NCI-H69 (cell line): ENCODE measurements at regions not wholly inside any gene's neighbourhood (a gene's known extent, or its start where the extent isn't known, plus 50 kb on each side); places are given as distances from the start of the nearest gene placed in this dataset.
A peak's percentile ranks its signal among the peaks of the same experiment; 100 is the strongest.
"Not testable (repeated sequence)": the region's sequence is repeated elsewhere in the genome, so short reads cannot be mapped to it uniquely, and the experiment has no call there.

Experiments
- DNase-seq: peaks from one replicate; lab custom pipeline; 2025; lab: John Stamatoyannopoulos, UW

DNA sequence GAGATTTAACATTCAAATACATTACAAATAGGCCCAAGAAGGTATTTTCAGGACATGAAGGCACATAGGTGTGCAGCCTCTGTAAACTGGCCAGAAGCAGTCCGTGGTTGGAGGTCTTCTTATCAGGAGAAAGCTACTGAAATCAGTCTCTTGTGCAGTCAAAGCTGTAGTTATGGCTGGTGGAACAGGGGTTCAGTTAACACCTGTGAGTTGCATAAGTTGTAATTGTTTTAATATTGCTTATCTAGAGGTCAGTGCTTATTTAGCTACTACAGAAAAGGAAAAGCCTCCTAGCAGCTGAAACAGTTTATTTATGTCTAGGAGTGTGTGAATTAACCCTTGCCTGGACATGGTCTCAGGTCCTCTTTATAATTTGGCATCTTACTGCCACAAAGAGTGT is 377.6 kb upstream of the MDGA2 start:
- no peak for DNase-seq

DNA sequence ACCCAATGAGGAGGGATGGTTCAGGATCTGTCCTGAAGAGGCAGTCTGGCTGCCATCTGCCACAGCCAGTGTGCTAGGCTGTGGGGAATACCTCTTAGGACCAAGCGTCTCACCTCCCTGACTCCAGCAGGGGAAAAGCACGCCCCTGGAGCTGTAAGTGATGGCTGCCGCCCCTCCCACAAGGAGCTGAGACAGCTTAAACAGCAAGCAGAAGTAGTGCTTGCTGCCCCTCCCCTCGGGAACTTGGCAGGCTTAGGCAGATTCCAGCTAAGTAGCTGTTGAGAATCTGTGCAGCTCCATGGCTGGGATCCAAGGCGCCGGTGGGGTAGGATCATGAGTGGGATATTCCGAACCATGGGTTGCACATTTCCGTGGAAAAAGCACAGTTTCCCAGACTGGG is 360.4 kb upstream of the MDGA2 start:
- peak; percentile 64 for DNase-seq

DNA sequence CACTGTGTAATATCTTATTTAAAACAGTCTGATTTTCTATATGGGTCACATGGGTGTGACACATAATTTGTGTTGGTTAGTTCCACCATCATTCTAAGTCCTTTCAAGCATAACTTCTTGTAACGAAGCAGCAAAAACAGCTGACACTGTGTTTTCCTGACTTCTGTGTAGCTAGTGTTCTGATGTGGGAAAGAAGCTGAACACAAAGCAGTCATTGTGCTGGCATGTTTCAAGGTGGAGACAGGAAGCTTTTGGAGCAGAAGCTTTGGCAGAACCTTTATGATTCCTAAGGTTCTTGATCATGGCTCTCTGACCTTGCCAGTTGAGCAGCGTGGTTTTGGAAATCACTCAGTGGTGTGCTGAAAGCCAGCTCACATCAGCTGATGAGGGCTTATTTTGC is 351.7 kb upstream of the MDGA2 start:
- no peak for DNase-seq

DNA sequence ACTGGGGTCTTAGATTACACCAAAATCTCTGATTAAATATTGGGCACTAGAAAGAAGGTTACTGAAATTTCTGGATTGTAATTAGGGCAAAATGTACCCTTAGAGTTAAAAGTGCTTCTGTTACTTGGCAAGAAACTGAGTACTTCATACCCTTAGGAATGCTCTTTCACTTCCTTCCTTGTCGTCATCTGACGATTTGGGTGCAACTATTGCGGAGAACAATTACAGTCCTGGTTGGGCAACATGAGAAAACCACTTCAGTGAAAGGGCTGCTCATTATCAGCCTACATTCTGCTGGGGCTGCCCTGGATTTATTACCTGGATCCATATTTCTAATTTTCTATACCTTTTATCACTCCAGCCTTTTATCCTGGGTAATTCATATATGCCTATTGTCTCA is 348.5 kb upstream of the MDGA2 start:
- DNase-seq = no peak

DNA sequence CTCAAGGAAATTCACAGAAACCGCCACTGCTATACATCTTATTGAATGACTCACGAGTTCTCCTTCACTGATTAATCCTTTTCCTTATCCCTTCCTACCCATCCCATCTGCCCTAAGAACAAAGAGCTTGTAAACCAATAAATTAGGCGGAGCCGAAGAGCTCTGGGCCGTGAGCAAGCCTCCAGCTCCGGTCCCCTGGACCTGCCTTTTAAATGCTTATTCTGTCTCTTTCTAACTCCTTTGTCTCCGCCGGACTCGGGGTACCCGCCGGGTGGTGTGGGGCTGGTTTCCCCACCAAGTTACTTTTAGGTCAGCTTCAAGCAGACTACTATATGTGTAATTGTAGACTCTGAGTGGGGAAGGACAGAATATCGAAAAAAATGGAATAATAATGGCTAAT is 336.1 kb upstream of the MDGA2 start:
- DNase-seq = not testable (repeated sequence)

DNA sequence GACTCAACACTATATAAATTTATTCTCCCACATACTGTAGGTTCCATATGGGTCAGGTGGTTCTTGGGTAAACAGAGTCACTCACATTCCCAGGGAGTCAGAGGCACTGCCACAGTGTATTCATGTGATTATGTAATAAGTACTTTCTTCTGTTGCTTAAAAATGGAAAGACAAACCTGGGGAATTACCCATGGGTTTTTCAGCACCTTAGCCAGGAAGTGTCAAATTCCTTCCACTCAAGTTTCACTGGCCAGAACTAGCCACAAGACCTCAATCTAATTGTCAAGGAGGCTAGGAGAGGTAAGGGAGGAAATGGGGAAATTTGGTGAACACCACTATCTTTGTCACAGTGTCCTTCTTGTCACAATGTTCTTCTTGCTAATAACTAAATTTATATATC is 333.2 kb upstream of the MDGA2 start:
- DNase-seq = peak; percentile 27

DNA sequence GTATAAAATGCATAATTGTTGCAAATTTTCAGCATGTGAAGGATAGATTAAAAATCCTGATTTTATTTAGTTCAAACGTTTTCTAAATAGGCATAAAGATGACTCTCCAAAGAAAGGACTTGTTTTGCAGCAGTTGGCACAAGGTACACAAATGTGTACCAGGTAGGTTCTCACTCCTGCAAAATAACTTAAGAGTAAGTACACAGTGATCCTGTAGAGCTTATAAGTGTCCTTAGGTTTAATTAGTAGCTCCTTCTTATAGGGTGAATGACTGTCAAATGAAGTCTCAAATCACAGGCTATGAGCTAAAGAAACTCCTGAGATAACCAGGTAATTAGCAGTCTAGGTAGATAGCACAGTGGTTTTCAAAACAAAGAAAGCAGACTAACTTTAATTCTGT is 330.6 kb upstream of the MDGA2 start:
- DNase-seq = peak; percentile 50

DNA sequence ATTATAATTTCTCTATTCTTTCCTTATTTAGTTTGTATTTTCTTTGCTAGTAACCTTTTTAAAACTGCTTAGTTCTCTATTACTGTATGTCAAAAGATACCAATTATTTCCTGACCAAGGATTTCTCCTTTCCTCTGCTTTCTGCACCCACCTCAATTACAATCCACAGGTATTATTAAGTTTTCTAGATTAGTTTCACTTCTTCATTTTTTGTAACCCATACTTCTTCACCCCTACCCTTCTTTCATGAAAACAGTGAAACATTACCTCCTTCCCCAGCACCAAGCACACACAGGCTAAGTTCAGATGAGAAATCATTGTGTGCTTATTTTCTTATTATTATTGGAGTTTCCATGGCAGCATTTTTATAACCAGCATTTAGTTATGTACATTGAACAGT is 318.5 kb upstream of the MDGA2 start:
- no peak for DNase-seq

DNA sequence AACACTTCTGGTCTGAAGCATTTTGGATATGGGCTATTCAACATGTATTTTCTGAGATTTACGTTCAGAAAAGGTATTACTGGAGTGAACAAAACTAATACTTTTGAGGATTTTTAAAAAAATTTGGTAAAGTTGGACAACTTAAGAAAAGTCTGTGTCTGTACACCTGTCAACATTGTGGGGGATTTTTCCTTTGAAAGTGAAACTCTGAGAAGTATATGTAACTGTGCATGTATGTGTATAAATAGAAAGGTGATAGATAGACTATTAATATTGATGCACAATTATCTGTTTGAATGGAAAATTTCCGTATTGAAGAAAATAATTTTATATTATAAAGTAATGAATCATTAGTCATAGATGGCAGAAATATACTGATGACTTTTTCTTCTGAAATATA is 312.8 kb upstream of the MDGA2 start:
- no peak for DNase-seq

DNA sequence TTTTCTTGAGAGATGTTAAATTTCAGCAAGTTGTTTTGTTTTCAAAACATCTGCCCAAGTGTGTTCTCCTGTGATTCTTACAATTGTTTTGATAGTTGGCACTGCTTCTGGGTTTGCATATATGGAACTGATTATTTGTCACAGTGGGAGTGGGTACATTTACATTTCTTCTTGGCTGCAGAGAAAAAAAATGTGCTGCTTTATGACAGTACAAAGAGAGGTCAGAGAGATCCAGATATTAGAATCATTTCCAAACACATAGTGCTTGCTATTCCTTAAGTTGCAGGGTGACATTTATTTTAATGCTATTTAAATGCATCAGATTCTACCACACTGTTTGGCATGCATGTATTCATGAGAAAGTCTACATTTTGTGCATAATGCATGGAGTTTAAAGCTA is 303.5 kb upstream of the MDGA2 start:
- DNase-seq = peak; percentile 19

DNA sequence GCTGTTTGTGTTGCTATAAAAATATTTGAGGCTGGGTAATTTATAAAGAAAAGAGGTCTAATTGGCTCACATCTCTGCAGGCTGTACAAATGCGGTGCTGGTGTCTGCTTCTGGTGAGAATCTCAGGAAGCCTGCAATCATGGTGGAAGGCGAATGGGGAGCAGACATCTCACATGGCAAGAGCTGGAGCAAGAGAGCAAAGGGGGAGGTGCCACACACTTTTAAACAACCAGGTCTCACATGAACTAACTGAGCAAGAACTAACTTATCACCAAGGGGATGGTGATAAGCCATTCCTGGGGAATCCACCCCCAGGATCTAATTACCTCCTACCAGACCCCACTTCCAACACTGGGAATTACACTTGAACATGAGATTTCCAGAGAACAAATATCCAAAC is 300.7 kb upstream of the MDGA2 start:
- no peak for DNase-seq

DNA sequence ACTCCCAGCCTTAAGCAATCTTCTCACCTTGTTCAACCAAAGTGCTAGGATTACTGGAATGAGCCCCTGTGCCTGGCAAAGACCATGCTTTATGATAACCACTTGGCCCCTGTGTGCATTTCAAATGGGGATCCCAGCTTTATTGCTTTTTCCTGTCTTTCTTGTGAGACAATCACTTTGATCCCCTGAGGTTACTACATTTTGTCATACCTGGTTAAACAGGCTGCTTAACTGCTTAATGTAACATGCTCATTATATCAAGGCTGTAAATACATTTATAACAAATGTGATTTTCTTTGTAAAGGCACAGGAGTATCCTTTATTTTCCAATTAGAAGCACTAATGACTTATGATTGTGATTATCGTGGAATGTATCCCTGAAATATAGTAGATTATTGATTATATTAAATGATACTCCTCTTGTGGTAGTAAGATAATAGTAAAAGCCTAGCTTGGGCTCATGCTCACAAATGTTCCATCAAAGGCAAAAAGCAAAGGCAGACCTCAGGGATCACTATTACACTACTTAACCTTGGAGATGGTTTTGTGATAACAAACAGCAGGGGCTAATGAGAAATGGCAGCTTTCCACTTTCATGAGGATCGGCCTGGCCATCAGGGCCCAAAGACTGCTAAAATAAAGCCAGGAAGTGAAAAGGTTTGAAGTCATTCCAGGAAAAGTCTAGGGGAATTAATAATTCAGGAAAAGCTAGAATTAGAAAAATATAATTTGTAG is 290.8 kb upstream of the MDGA2 start:
- peak; percentile 61 for DNase-seq

DNA sequence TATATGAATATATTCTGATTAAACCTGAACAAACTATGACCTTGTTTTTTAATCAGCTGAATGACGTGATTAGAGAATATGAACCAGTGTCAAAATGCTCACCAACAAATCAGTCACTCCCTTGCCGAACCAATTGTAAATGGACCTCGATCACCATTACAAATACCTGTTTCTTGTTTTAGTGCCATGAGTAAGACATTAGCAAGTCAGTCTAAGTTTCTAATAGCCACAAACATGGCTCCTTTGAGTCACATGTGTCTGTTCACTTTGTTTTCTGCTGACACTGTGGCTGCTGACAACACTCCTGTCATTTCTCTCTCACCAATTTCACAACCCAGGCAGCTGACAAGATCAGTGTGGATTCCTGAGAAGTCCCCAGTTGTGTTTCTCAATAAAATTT is 286.2 kb upstream of the MDGA2 start:
- no peak for DNase-seq

DNA sequence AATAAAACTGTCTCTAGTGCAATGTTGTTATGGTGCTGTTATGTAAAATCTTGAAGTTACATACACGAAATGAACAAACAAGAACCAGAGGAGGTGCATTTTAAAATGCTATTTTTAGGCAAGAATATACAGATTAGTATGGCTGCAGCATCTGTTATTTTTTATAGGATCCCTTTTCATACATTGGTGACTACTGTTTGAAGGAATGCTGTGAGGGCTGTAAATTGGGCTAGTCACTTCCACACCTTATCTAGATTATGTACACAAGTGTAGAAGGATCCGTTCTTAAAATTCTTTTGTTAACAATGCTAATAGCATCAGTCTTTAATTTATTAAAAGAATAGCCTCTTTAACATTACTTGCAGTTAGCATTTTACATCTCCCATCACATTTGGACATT is 284.3 kb upstream of the MDGA2 start:
- DNase-seq = no peak

DNA sequence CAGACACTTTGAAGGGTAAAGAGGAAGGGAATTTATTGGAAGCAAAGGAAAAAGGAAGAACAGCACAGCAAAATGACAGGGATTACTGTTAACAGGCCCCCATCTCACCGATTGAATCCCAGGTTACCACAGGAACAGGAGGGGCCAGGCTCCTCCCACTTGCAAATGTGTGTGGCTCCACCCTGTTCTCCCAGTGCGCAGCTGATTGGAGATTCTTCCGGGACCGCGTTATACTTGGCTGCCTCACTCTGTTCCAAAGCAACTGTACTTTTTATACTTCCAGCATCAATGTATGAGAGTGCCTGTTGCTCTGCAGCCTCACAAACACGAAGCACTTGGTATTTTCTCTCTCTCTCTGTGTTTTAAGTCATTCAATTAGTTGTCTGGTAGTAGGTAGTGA is 273.6 kb upstream of the MDGA2 start:
- peak; percentile 94 for DNase-seq

DNA sequence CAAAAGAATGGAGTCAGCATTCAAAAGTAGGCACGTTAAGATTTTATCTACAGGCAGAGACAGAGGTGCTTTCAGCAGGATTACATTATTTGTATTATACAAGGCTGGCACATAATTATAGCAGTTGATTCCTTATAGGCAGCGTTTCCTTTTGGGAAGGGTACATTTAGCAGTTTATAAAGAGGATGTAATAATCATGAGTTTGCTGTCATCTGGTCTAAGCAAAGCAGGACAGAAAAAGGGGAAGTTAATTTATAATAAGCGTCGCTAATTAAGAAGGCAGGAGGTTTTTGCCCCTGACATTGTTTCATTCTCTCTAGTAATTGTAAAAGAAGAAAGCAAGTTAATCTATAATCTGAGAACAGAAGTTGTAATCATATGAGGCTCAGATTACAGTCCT is 259.9 kb upstream of the MDGA2 start:
- DNase-seq = peak; percentile 74

DNA sequence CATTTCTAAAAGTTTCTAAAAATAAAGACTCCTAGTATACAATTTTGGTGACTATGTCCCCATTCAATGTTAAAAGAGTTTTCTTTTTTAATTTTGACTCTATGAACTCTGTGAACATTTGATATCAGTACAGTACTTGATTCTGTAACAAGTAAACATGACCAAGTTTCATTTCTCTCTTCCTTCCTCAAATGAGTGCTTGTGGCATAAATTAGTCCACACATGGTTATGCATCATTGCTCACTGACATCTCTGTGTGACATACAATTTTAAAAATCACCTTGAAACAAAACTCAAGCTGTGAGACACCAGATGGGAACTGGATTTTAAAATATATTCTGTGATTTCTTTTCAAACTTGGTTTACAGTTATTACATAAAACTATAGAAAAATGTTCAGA is 253.9 kb upstream of the MDGA2 start:
- DNase-seq = peak; percentile 77

DNA sequence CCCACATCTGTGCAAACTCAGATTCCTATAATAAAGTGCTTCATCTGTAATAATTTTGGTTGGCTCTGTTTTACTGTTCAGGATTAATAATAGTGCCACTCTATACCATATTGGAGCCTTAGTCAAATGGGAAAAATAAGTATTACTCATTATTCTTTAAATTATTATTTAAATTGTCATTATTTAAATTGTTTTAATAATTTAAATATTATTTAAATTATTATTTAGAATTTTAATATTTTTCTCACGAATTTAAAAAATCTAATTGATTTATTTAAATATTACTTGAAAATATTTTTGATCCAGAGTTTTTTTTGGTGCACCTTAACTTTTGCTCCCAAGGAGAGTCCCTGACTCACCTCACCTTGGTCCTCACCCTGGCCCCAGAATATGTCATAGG is 245.7 kb upstream of the MDGA2 start:
- DNase-seq = no peak

DNA sequence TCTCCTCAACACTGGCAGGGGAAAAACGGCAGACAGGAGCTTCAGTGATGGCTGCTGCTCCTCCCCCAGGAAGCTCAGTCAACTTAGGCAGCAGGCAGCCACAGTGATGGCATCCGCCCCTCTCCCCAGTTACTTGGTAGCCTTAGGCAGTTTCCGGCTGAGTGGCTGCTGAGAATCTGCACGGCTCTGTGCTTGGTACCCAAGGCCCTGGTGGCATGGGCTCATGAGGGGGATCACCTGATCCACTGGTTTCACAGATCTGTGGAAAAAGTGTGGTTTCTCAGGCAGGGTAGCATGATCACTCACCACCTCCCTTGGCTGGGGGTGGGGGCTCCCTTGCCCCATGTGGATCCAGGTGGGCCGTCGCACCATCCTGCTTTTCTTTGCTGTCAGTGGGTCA is 244.6 kb upstream of the MDGA2 start:
- peak; percentile 76 for DNase-seq

DNA sequence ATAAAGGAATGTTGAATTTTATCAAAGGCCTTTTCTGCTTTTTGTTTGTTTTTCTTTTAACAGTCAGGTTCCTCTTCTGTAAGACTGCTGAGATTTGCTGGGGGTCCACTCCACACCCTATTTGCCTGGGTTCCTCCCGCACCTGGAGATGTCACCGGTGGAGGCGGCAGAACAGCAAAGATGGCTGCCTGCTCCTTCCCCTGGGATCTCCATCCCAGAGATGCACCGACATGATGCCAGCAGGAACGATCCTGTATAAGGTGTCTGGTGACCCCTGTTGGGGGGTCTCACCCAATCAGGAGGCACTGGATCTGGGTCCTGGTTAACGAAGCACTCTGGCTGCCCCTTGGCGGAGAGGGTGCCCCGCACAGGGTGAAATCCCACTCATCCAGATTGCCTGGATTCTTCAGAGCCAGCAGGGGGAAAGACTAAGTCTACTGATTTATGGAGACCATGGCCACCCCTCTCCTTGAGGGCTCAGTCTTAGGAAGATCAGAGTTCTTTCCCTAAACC is 244.0 kb upstream of the MDGA2 start:
- DNase-seq = no peak

DNA sequence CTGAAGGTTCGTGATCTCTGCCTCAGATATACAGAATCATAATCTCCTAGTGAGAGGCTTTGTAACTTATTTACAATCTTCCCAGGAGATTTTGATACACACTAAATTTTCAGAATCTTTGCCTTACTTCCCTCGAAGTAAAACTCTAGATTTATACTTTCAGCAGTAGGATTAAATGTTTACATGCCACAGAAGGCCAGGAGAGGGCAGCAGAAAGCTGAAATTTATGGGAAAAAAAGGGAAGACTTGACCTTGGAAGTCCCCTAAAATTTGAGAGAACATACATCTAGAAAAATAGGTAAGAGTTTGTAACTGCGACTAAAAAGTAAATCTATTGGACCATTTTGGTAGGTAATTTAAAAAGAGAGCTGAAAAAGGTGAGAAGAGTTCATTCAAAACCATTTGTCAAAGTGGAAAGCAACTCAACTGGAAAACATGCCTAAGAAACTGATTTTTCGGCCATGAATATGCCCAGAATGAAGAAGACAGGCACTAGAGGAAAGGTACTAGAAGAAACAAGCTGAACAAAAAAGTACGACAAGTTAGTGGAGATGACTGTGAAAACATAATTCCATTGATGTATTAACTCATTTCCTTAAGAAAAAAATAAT is 242.0 kb upstream of the MDGA2 start:
- DNase-seq = peak; percentile 76

DNA sequence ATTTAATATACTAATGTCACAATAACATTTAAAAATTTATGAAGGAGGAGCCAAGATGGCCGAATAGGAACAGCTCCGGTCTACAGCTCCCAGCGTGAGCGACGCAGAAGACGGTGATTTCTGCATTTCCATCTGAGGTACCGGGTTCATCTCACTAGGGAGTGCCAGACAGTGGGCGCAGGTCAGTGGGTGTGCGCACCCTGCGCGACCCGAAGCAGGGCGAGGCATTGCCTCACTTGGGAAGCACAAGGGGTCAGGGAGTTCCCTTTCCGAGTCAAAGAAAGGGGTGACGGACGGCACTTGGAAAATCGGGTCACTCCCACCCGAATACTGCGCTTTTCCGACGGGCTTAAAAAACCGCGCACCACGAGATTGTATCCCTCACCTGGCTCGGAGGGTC is 225.7 kb upstream of the MDGA2 start:
- not testable (repeated sequence) for DNase-seq

DNA sequence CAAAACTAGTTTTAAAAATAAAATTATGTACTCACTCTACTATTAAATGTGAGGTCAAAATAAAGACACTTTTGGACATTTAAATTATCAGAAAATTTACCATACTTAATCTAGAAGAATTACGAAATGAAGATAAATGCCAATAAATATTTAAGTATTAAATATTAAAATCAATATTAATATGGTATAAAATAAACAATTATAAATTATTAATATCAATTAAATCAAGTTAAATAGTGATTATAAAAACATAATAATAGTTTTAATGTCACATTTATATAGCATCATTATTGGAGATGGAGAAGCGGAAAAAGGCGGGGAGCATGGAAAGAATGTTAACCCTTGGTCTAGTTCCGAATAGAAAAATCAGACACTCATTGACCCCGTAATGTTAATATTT is 224.3 kb upstream of the MDGA2 start:
- no peak for DNase-seq

DNA sequence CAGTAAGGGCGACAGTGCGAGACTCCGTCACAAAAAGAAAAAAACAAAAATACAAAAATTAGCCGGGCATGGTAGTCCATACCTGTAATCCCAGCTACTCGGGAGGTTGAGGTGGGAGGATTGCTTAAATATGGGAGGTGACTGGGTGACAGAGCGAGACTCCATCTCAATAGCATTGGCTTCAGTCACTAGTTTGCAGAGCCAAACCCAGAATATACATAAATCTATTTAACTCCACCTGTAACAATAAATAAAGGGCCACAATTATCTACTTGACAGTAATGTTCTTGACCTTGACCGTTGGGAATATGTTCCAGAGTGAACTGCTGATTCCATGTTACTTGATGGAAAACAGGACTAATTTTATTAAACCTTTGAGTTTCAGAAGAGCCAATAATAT is 198.9 kb upstream of the MDGA2 start:
- DNase-seq = peak; percentile 54
